NK-92 (cell line): ENCODE measurements at regions not wholly inside any gene's neighbourhood (a gene's known extent, or its start where the extent isn't known, plus 50 kb on each side); places are given as distances from the start of the nearest gene placed in this dataset.
"Not testable (repeated sequence)": the region's sequence is repeated elsewhere in the genome, so short reads cannot be mapped to it uniquely, and the experiment has no call there.

Experiments
- DNase-seq: peaks from one replicate; lab custom pipeline; 2025; ENCODE audit not compliant: unreplicated experiment; lab: John Stamatoyannopoulos, UW

DNA sequence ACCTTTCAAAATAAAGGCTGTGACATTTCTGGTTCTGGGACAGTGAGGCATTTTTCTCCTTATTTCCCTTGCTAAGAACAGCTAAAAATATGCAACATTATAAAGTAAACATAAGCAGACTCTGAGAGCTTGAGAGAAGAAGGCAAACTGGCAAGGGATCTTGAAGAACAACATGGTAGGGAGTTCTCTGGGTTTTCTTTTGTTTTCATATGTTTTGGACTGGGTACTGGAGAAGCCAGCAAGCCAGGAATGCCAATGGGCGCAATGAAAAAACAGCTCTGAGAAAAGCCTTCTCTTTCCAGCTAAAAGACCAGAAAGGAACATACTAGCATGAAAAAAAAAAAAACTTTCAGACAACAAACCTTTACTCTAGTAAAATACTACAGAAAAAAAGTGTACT, 351.4 kb upstream of the HS6ST1 start:
- no peak for DNase-seq

DNA sequence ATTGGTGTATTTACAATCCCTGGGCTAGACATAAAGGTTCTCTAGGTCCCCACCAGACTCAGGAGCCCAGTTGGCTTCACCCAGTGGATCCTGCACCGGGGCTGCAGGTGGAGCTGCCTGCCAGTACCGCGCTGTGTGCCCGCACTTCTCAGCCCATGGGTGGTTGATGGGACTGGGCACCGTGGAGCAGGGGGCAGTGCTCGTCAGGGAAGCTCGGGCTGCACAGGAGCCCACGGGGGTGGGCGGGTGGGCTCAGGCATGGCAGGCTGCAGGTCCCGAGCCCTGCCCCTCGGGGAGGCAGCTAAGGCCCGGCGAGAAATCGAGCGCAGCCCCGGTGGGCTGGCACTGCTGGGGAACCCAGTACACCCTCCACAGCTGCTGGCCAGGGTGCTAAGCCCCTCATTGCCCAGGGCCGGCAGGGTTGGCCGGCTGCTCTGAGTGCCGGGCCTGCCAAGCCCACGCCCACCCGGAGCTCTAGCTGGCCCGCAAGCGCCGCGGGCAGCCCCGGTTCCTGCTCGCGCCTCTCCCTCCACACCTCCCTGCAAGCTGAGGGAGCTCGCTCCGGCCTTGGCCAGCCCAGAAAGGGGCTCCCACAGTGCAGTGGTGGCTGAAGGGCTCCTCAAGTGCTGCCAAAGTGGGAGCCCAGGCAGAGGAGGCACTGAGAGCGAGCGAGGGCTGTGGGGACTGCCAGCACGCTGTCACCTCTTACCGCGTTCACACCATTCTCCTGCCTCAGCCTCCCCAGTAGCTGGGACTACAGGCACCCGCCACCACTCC, 353.5 kb upstream of the HS6ST1 start:
- not testable (repeated sequence) for DNase-seq

DNA sequence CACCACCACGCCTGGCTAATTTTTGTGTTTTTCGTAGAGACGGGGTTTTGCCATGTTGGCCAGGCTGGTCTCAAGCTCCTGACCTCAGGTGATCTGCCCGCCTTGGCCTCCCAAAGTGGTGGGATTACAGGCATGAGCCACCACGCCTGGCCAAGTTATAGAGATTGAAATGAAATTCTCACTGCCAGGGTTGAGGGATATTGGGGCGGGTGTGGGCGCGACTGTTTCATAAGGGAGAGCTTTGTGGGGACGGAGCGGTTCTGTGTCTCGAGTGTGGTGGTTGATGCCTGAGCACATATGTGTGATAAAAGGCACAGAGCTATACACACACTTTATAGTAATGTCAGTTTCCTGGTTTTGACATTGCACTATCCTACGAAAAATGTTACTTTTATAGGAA, 361.0 kb upstream of the HS6ST1 start:
- DNase-seq = not testable (repeated sequence)

DNA sequence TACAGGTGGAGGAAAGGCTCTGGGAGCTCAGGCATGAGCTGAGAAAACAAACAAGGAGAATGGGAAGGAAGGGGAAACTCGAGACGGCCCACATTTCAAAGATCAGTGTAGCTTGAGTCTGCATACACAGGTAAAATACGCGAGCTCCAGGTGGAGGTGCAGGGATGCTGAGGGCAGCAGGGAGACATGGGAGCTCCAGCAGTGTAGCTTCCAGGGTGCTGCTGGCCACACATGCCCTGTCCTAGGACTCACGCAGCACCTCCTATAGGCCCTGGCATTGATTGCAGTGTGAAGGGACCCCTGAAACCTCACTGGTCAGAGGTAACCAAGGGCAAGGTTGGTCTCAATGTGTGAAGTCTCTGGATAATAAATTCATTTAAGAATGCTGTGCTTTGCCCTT, 362.8 kb upstream of the HS6ST1 start:
- DNase-seq = no peak

DNA sequence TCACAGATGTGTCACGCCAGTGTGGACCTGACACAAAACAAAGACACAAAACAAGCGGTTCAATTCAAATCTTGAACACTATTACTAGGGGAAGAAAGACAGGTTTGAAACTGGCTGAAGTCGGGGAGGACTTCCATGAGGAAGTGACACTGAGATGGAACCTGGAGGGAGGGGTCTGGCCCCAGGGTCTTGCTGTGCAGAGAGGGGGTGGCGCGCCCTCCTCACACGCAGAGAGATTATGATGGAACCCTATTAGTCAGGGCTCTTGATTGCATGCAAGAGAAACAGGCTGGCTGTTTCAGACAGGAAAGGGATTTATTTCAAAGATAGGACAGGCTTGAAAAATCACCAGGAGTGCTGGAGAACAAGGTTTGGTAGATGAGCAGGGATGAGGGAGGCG, 363.6 kb upstream of the HS6ST1 start:
- DNase-seq = no peak

DNA sequence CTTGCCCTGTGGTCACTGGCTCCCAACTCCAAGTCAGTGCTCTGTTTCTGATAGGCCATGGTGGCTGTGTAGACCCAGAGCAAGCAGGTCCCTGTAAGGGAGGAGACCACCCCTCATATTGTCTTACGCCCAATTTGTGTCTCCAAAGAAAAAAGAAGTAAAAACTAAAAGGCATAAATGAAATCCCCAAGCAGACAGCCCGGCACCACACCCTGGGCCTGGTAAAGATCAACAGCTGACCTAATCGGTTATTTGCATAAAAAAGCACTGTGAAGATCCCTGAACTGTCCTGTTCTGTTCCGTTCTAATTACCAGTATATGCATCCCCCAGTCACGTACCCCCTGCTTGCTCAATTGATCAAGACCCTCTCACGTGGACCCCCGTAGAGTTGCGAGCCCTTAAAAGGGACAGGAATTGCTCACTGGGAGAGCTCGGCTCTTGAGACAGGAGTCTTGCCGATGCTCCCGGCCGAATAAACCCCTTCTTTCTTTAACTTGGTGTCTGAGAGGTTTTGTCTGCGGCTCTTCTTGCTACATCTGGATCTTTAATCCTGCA, 364.1 kb upstream of the HS6ST1 start:
- no peak for DNase-seq

DNA sequence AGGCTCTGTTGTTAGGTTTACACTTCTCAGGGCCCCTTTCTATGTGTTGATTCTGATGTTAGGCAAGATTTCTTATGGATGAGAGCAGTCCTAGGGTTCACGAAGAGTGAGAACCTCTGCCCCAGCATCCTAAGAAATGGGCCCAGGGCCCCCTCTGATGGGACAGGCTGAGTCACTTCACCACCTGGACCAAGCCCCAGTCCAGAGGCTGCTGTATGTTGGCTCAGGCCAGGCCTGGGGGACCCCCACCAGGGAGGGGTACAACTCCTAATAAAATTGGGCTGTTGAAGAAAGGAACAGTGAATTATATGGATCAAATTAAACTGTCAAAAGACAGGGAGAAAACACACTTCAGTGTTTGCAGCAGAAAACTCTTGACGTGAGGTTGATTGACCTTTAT, 365.9 kb upstream of the HS6ST1 start:
- DNase-seq = no peak

DNA sequence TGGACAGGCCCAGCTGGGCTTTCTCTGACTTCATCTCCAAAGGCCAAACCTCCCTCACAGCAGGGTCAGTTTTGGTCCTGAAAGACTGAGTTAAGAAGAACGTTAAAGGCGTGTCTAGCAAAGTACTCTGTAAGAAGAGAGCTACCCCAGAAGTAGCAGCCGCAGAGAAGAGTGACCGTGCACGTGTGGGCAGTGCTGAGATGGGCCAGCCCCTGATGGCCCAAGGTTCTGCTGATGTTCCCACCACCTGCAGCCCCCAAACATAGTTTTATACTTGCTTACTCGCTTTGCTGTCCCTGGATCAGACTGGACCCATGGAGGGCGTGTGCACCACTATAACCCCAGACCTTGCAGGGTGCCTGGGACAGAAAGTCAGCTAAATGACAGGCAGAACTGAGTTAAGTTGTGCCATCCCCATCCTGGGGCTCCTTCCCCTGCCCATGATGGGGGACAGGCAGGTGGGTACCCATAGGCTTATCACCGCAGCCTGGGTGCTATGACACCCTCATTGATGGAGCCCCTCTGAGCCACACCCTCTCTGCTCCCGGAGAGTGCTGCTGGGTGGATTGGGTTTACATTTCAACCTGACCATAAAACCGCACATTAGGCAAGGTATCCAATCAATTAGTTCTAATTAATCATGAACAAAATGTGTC, 367.3 kb upstream of the HS6ST1 start:
- no peak for DNase-seq

DNA sequence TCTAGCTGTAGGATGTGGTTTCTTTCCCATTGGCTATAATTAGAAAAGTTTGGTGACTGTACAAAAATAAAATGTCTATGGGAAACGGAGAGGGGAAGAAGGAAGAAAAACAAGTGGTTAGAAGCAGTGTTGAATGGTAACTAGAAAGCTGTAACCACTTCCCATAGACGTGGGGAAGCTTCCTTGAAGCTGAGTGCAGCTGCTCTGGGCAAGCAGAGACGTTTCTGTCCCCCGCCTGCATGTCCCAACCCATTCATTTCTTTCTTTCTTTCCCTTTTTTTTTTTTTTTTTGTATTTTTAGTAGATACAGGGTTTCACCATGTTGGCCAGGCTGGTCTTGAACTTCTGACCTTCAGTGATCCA, 367.8 kb upstream of the HS6ST1 start:
- DNase-seq = no peak

DNA sequence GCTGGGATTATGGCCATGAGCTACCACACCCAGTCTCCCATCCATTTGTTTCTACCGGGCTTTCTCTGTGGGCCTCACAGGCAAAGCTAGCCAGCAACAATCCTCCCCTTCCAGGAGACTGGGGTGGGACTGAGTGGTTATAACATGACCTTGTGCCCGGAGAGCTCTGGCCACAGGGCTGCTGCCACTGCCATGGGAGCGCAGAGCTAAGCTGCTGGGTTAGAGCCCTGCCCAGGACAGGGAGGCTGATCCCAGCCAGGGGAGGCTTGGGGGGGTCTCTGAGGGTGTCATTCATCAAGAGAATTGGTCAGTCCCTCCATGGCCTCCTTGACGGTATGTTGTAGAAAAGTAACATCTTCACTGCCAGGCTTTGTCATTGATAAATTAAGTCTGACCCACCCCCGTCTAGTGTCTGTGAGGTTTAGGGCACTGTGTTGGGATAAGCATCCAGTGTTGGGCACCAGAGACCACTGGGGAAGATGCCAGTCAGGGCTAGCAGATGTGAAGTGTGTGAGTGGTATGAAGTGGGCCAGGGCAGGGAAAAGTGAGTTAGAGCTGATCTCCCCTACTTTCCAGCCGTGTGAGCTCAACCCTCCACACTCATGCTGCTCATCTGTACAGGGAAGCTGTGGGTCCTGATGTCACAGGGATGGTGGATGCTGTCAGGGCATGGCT, 368.4 kb upstream of the HS6ST1 start:
- DNase-seq = no peak

DNA sequence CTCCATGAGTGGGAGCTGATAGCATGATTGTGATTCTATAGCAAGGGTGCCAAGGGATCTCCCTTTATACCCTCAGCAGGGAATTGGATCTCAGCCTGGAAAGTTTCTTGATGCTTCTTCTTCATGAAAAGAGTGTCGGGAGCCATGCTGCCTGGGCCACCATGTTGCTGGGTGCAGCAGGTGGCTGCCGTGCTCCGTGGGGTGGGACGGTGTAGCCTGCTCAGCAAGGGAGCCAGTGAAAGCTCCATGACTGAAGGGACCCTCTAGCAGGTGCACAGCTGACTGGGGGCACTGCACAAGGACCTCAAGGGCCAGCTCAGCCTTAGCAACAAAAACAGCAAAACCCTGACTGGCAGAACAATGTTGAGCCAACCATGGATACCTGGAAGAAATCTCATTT, 368.9 kb upstream of the HS6ST1 start:
- DNase-seq = no peak

DNA sequence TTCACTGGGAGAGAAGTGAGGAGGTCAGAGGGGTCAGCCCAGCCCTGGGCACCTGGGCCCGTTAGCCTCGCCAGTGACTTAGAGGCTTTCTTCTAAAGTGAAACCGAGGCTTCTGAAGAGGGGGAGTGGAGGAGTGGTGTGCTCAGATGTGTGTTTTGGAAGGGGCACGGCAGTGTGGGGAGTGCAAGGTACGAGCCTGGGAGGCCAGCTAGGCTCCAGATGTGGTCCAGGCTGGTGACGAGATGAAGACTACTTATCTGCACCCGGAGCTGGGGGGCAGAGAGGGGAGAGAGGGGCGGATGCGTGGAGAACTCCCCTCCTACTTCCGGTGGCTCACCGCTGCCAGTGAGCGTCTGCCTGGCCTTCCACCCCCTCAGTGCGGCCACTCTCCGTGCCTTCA, 371.3 kb upstream of the HS6ST1 start:
- no peak for DNase-seq

DNA sequence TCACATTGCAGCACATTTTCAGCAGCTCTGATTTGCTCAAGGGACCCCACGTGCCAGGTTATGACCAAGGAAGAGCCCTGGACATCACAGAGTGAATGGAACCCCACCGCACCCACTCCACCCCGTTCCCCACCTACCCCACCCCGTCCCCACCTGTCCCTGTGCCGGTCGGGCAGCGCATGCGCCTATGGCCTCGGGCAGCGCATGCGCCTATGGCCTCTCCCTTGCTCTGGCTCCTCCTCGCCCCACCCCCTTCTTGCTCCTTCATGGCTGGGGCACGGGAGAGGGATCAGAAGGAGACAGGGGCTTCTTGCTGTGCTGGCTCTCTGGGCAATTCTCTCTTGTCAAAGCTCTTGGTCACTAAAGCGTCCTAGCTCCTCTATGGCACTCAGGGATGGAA, 371.8 kb upstream of the HS6ST1 start:
- DNase-seq = no peak

DNA sequence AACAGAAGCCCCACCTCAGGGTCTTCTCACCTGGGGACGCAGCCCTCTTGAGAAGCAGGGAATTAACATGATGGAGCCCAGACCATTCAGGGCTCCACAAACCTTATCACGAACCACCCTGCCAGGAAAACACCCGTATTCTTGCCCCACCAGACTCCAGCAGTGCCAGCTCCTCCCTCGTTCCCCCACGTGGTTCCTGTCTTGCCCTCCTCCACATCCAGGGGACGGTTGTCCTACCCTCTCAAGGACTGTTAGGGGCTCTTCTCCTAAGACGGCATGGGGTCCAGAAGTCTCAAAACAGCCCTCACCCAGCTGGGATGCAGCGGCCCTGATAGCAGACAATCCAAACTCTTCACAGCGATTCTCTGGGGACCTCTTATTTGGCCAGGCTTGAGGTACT, 372.2 kb upstream of the HS6ST1 start:
- DNase-seq = no peak

DNA sequence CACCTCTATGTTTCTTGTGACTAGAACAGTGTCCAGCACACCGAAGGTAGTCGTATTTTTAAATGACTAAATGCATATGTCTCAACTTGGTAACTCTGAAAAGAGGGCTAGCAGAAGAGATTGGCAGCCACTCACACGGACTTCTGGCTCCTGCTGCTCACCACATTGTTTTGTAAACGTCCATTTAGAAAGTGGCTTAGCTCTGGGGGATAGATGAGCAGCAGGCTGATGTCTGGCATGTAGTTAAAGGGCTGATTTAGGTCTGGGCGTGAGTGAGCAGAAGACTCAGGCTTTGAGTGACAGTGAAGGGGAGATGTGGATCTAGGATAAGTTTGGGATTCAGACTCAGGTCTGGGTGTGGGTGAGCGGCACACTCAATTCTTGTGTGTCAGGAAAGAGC, 372.9 kb upstream of the HS6ST1 start:
- no peak for DNase-seq

DNA sequence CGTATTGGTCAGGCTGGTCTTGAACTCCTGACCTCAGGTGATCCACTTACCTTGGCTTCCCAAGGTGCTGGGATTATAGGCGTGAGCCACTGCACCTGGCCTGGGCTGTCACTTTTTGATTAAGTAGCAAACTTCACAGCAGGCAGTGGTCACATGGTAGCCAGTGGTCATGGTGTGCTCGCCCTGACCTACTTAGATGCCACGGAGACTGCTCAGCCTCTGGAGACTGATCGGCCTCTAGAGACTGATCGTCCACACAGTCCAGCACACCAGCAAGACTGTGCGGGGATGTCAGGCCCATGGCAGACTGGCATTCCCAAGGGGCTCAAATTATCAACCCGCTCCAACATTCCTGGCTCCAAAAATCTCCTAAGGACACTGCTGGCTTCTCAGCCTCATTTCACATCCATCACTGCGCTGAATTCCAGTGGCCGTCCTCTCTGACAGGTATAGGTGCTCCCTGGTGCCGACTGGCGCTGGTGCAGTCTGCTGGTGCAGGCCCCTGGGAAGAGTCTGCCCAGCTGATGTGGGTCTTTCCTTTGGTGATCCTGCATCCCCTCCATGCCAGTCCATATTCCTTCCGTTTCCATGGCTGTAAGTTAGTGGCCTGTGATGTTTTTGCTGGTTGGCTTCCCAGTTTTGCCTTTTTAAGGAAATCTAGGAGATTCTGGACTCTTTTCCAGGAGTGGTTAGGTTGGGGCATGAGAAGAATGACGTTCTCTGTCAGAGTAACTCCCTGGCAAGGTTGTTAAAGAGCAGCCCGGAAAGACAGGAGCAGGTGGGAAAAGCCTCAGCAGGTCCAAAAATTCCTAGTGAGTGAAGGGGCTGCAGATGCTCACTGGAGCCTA, 374.5 kb upstream of the HS6ST1 start:
- no peak for DNase-seq

DNA sequence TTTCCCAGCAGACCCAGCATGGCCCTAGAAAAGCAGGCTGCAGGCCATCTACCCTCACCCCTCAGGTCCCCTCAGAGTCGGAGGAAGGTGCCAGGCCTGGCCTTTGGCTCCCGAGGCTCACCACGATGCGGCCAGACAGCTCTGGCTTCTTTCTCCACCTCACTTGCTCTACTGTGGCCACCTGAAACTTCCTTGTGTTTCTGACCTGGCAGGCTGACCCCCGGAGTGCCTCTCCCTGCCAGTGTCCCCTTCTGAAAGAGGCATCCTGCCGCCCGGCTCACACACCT, 375.0 kb upstream of the HS6ST1 start:
- no peak for DNase-seq

DNA sequence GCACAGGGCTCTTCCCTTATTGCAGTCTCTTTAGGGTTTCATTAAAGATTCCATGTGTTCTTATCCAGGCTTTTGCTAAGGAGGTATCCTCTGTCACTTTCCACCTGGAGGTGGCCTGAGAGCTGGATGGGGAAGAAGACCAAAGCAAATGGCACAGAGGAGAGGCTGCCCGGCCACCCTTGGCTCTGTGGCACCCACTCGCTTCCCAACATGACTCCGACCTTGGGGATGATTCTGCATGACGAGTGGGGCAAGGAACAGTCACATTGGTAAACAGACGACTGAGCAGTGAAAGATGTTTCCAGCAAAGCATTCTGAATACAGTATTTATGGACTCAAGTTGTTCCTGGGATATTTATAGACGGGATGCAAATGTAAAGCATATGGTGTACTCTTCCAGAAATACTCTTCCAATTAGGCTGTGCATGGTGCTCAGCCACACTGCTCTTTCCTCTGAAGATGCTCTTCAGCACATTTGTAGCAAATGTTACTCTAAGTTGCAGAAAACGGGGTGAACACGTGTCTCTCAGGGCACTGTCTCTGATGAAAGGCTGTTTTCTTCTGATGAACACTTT, 377.1 kb upstream of the HS6ST1 start:
- no peak for DNase-seq

DNA sequence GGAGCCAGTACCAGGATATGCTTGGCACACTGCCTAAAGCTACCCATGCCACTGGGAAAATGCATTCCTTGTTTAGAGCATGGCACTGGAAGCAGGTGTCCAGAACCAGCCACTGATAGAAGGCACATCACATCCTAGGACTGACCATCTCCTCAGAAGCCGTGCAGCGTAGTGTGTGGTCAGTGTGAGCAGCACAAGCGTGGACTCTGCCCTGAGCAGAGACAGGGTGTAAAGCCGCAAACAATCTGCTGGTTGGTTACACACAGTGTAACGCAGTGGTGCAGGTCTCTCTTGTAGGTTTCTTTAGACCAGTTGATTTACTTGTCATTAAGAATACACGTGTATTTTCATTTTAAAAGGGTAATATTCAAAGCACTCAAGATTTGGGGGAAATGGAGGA, 377.8 kb upstream of the HS6ST1 start:
- no peak for DNase-seq

DNA sequence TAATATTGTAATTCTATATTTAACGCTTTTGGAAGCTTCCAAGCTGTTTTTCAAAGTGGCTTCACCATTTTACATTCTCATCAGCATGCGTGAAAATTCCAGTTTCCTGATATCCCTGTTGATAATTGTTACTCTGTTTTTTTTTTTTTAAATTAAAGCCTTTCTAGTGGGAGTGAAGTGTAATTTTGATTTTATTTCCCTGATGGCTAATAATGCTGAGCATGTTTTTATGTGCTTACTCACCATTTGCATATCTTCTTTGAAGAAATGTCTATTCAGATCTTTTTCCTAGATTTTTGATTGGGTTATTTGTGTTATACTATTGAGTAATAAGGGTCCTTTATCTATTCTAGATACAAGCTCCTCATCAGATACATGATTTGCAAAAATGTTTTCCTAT, 382.8 kb upstream of the HS6ST1 start:
- DNase-seq = no peak

DNA sequence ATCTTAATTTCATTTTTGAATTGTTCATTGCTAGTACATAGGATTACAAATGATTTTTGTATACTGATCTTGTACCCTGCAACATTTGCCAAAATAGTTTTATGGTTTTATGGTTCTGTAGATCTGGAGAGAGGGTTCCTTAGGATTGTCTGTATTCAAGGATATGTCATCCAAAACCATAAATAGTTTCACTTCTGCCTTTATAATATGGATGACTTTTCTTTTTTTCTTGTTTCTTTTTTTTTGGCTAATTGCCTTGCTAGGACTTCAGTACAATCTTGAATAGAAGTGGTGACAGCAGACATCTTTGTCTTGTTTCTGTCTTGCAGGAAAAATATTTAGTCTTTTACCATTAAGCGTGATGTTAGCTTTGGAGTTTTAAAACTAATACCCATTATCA, 383.9 kb upstream of the HS6ST1 start:
- DNase-seq = no peak
